Endothelial cell of umbilical vein (primary cell): ENCODE measurements at regions not wholly inside any gene's neighbourhood (a gene's known extent, or its start where the extent isn't known, plus 50 kb on each side); places are given as distances from the start of the nearest gene placed in this dataset.

Experiments
- BruUV-seq: library from RNA; stranded (reverse); fragments of 400-500 nt; replicated peaks from 2 replicates; lab custom pipeline; 2021; lab: Mats Ljungman, UMichigan
- CTCF ChIA-PET: fragments of 300-600, 350-600 bp; sonication (Branson Sonifier 250); formaldehyde crosslinking; loops from one replicate; lab custom pipeline; 2021; ENCODE audit warnings: antibody characterized with exemption, inconsistent platforms; lab: Charles Lee
- POLR2A ChIA-PET: fragments of 300-600, 350-600 bp; sonication (Branson Sonifier 250); formaldehyde crosslinking; loops from one replicate; lab custom pipeline; 2021; ENCODE audit warnings: antibody characterized with exemption, inconsistent platforms; lab: Charles Lee
- DNase-seq: peaks from one replicate; pipeline ENCODE4 v3.0.0-alpha.2; 2011; ENCODE audit warnings: low read depth, low spot score
- FAIRE-seq: peaks from 2 replicates; lab custom pipeline; 2011; peaks lifted over from hg19 to GRCh38; lab: Jason Lieb, UNC
- H2AFZ ChIP-seq: 2 replicates; pipeline ENCODE4 v1.6.0; 2012; ENCODE audit warnings: low read depth, low read length, control low read depth, inconsistent platforms
- H3K27ac ChIP-seq: 2 replicates; pipeline ENCODE4 v1.5.1; 2011; ENCODE audit warnings: low read depth, mild to moderate bottlenecking, control low read depth, low read length, moderate library complexity; ENCODE audit not compliant: insufficient read depth
- H3K27me3 ChIP-seq, 2 experiments: 2 replicates each; pipeline versions ENCODE4 v1.6.0 to v1.6.1; 2011; ENCODE audit warnings: low read length in 2 of 2, mixed read lengths in 1 of 2; ENCODE audit not compliant: control insufficient read depth in 2 of 2, insufficient read depth in 2 of 2
- H3K36me3 ChIP-seq, 2 experiments: 2 replicates in 1 of 2; 3 replicates in 1 of 2; pipeline ENCODE4 v1.5.1; 2011; ENCODE audit warnings: low read length in 2 of 2, mild to moderate bottlenecking in 1 of 2, moderate library complexity in 1 of 2; ENCODE audit not compliant: control insufficient read depth in 2 of 2, insufficient read depth in 2 of 2; ENCODE audit errors: extremely low read depth in 1 of 2
- H3K4me1 ChIP-seq: 3 replicates; pipeline ENCODE4 v1.5.1; 2011; ENCODE audit warnings: mild to moderate bottlenecking, low read length; ENCODE audit not compliant: control insufficient read depth, insufficient read depth; ENCODE audit errors: extremely low read depth
- H3K4me2 ChIP-seq: 2 replicates; pipeline ENCODE4 v1.6.1; 2011; ENCODE audit warnings: low read length, control low read depth, mixed read lengths; ENCODE audit not compliant: insufficient read depth
- H3K4me3 ChIP-seq, 3 experiments: fragments of 200-600 bp in 1 of 3; sonication (generic), shearing (Covaris generic) in 1 of 3; replicated peaks in 1 of 3; 2 replicates each; pipeline ENCODE4 v1.5.1; 2011 to 2016; ENCODE audit warnings: control low read depth in 3 of 3, low read length in 3 of 3, mild to moderate bottlenecking in 2 of 3, inconsistent platforms in 1 of 3, low read depth in 1 of 3, moderate library complexity in 1 of 3; ENCODE audit not compliant: insufficient read depth in 1 of 3
- H3K79me2 ChIP-seq: 2 replicates; pipeline ENCODE4 v1.6.0; 2012; ENCODE audit warnings: low read length, inconsistent platforms; ENCODE audit not compliant: control insufficient read depth, insufficient read depth
- H3K9ac ChIP-seq: replicated peaks from 2 replicates; pipeline ENCODE3; 2011; ENCODE audit warnings: low read length, control low read depth; ENCODE audit not compliant: insufficient read depth; ENCODE audit errors: extremely low read depth
- H3K9me1 ChIP-seq: replicated peaks from 3 replicates; pipeline ENCODE4 v1.6.0; 2011; ENCODE audit warnings: mild to moderate bottlenecking, low read length; ENCODE audit not compliant: control insufficient read depth, insufficient read depth; ENCODE audit errors: extremely low read depth
- H3K9me3 ChIP-seq: replicated peaks from 2 replicates; pipeline ENCODE4 v1.5.1; 2012; ENCODE audit warnings: low read length, inconsistent platforms; ENCODE audit not compliant: control insufficient read depth, insufficient read depth
- H4K20me1 ChIP-seq: replicated peaks from 2 replicates; pipeline ENCODE3; 2011; ENCODE audit warnings: mild to moderate bottlenecking, low read length; ENCODE audit not compliant: control insufficient read depth, insufficient read depth; ENCODE audit errors: extremely low read depth
- CTCF ChIP-seq, 2 donors: IDR thresholded peaks; 1 replicate in 1 of 2; 2 replicates in 1 of 2; pipeline ENCODE4 v1.5.1; 2011; ENCODE audit warnings: low read length in 2 of 2, mild to moderate bottlenecking in 2 of 2, moderate library complexity in 2 of 2, control low read depth in 1 of 2, inconsistent platforms in 1 of 2, low read depth in 1 of 2; ENCODE audit not compliant: insufficient read depth in 1 of 2; ENCODE audit errors: extremely low read depth in 1 of 2
- EZH2 ChIP-seq: IDR thresholded peaks from 2 replicates; pipeline ENCODE4 v1.6.1; 2012; ENCODE audit warnings: borderline replicate concordance, low read depth, mild to moderate bottlenecking, moderate library complexity, low read length, inconsistent platforms; ENCODE audit not compliant: severe bottlenecking
- FOS ChIP-seq: IDR thresholded peaks from 2 replicates; pipeline ENCODE4 v1.6.1; 2011; ENCODE audit warnings: mild to moderate bottlenecking, low read length, moderate library complexity, borderline replicate concordance; ENCODE audit not compliant: insufficient read depth
- GATA2 ChIP-seq: IDR thresholded peaks from 2 replicates; pipeline ENCODE4 v1.7.0; 2011; ENCODE audit warnings: low read depth, mild to moderate bottlenecking, moderate library complexity, mixed read lengths, low read length; ENCODE audit not compliant: insufficient read length, insufficient read depth
- JUN ChIP-seq: IDR thresholded peaks from 2 replicates; pipeline ENCODE4 v1.6.1; 2011; ENCODE audit warnings: borderline replicate concordance, low read depth; ENCODE audit not compliant: insufficient read length, insufficient read depth
- MAX ChIP-seq: IDR thresholded peaks from 2 replicates; pipeline ENCODE4 v1.6.1; 2011; ENCODE audit not compliant: insufficient read depth, insufficient read length
- MYC ChIP-seq: IDR thresholded peaks from one replicate; pipeline ENCODE4 v1.6.1; 2011; ENCODE audit warnings: mild to moderate bottlenecking, low read depth, low read length
- POLR2A ChIP-seq: IDR thresholded peaks from 2 replicates; pipeline ENCODE4 v1.6.1; 2012; ENCODE audit warnings: low read depth, mild to moderate bottlenecking, control low read depth, low read length
- POLR2AphosphoS5 ChIP-seq: IDR thresholded peaks from 2 replicates; pipeline ENCODE4 v1.6.1; 2012; ENCODE audit warnings: low read depth, mild to moderate bottlenecking, control low read depth, low read length, moderate library complexity; ENCODE audit not compliant: insufficient read depth
- dilution Hi-C: fragments of 300-500 bp; cut with MboI; formaldehyde crosslinking; loops from one replicate; pipeline ENCODE4 v1.15.0; 2019; ENCODE audit warnings: low sequenced_read_pairs; ENCODE audit not compliant: extremely low pct_ligation_motif_present
- intact Hi-C: fragments of 100-400 bp; cut with micrococcal nuclease; formaldehyde crosslinking; loops from one replicate; pipeline ENCODE4 v1.10.0; 2022

- Histone ChIP-seq H3K79me2 (no peaks in the 10 kb centered on the region), H3K27me3 (no peaks in the 10 kb centered on the region), H3K4me1 (no peaks in the 10 kb centered on the region), H3K4me2 (no peak overlapping the region), H4K20me1 (no peaks in the 10 kb centered on the region), H3K36me3 (no peaks in the 10 kb centered on the region), H3K9me3 (no peaks in the 10 kb centered on the region), H3K9me1 (no peaks in the 10 kb centered on the region), H2AFZ (no peak overlapping the region), H3K9ac (no peak overlapping the region), H3K27ac (no peak overlapping the region), H3K4me3 (no peak overlapping the region)
- dilution Hi-C loops: no loop called here
- BruUV-seq: no TSS peak
- POLR2A ChIA-PET: no interaction called here
- intact Hi-C loops: no loop called here
- no peak for DNase-seq
- no peak for FAIRE-seq
- TF ChIP-seq MAX (no peak), FOS (no peak), JUN (no peak), CTCF (IDR thresholded peaks at IDR 0.05; ENCODE audit: extremely low read depth in 1 of 2, insufficient read depth in 1 of 2, low read depth in 1 of 2, low read length in 2 of 2) (no peak), MYC (no peak), EZH2 (no peak), POLR2A (no peak), POLR2AphosphoS5 (no peak), GATA2 (no peak)
- CTCF ChIA-PET: no interaction called here
Measured at GRCh38 chr1:242605521-242605920, 81.0 kb upstream of the PLD5 start.
